H1 (cell line): ENCODE measurements at regions not wholly inside any gene's neighbourhood (a gene's known extent, or its start where the extent isn't known, plus 50 kb on each side); places are given as distances from the start of the nearest gene placed in this dataset.

Experiments
- CTCF ChIA-PET: fragments of 300-600 bp; sonication (Branson Sonifier 250); formaldehyde crosslinking; loops from one replicate; lab custom pipeline; 2021; ENCODE audit not compliant: partially characterized antibody; lab: Charles Lee
- POLR2A ChIA-PET: fragments of 300-600 bp; sonication (Branson Sonifier 250); formaldehyde crosslinking; loops from one replicate; lab custom pipeline; 2021; ENCODE audit warnings: inconsistent platforms; ENCODE audit not compliant: partially characterized antibody; lab: Charles Lee
- DNase-seq, 2 experiments: peaks; one replicate each; pipeline versions ENCODE4 v3.0.0 to v3.0.0-alpha.2; 2010 to 2022; ENCODE audit warnings: low spot score in 2 of 2, low read depth in 1 of 2, mixed read lengths in 1 of 2
- FAIRE-seq: peaks from 2 replicates; lab custom pipeline; 2011; peaks lifted over from hg19 to GRCh38; lab: Jason Lieb, UNC
- H2AFZ ChIP-seq: 2 replicates; pipeline ENCODE4 v1.8.1; 2012; ENCODE audit warnings: low read length, inconsistent platforms
- H2AK5ac ChIP-seq: 2 replicates; pipeline ENCODE4 v1.6.1; 2013; ENCODE audit warnings: low read depth, low read length
- H2BK120ac ChIP-seq: replicated peaks from 2 replicates; pipeline ENCODE3; 2013; ENCODE audit warnings: low read depth, low read length, inconsistent platforms
- H2BK12ac ChIP-seq: 2 replicates; pipeline ENCODE4 v1.6.1; 2013; ENCODE audit warnings: low read depth, low read length
- H2BK15ac ChIP-seq: 2 replicates; pipeline ENCODE4 v1.6.1; 2013; ENCODE audit warnings: low read length
- H2BK20ac ChIP-seq: 2 replicates; pipeline ENCODE4 v1.6.1; 2013; ENCODE audit warnings: low read length
- H2BK5ac ChIP-seq: 2 replicates; pipeline ENCODE4 v1.6.1; 2013; ENCODE audit warnings: low read depth, low read length
- H3K14ac ChIP-seq: 2 replicates; pipeline ENCODE4 v1.6.1; 2013; ENCODE audit warnings: inconsistent platforms; ENCODE audit not compliant: insufficient read length
- H3K18ac ChIP-seq: 2 replicates; pipeline ENCODE4 v1.6.1; 2013; ENCODE audit warnings: low read length; ENCODE audit errors: extremely low read depth
- H3K23ac ChIP-seq: 2 replicates; pipeline ENCODE4 v1.6.1; 2013; ENCODE audit warnings: inconsistent platforms; ENCODE audit not compliant: insufficient read length
- H3K23me2 ChIP-seq: 2 replicates; pipeline ENCODE4 v1.6.1; 2013; ENCODE audit warnings: low read depth, low read length
- H3K27ac ChIP-seq: 2 replicates; pipeline ENCODE4 v1.6.1; 2011; ENCODE audit warnings: low read depth, low read length, inconsistent platforms
- H3K27me3 ChIP-seq, 4 experiments: replicated peaks in 1 of 4; 1 replicate in 1 of 4; 2 replicates in 3 of 4; pipeline versions ENCODE4 v1.6.1 to v1.8.1; 2011 to 2013; ENCODE audit warnings: low read length in 3 of 4, mild to moderate bottlenecking in 3 of 4, inconsistent platforms in 2 of 4, mixed read lengths in 2 of 4, moderate library complexity in 1 of 4; ENCODE audit not compliant: control insufficient read depth in 3 of 4, insufficient read depth in 3 of 4; ENCODE audit errors: extremely low read depth in 1 of 4
- H3K36me3 ChIP-seq, 4 experiments: 2 replicates each; pipeline versions ENCODE4 v1.6.1 to v1.8.1; 2011 to 2013; ENCODE audit warnings: mild to moderate bottlenecking in 4 of 4, low read length in 3 of 4, moderate library complexity in 2 of 4, control low read depth in 1 of 4, inconsistent platforms in 1 of 4; ENCODE audit not compliant: insufficient read depth in 4 of 4, control insufficient read depth in 2 of 4
- H3K4ac ChIP-seq: replicated peaks from 2 replicates; pipeline ENCODE3; 2013; ENCODE audit warnings: low read length, low read depth, mixed read lengths, inconsistent platforms; ENCODE audit not compliant: insufficient read length
- H3K4me1 ChIP-seq, 4 experiments: replicated peaks in 1 of 4; 1 replicate in 1 of 4; 2 replicates in 3 of 4; pipeline versions ENCODE4 v1.6.1 to v1.8.1; 2011 to 2013; ENCODE audit warnings: low read length in 3 of 4, inconsistent platforms in 2 of 4, mixed read lengths in 1 of 4; ENCODE audit not compliant: insufficient read depth in 4 of 4, control insufficient read depth in 3 of 4
- H3K4me2 ChIP-seq, 2 experiments: 2 replicates each; pipeline versions ENCODE4 v1.6.1 to v1.8.1; 2011 to 2013; ENCODE audit warnings: low read depth in 2 of 2, low read length in 2 of 2, control low read depth in 1 of 2, inconsistent platforms in 1 of 2, mild to moderate bottlenecking in 1 of 2; ENCODE audit not compliant: insufficient read depth in 1 of 2
- H3K4me3 ChIP-seq, 4 experiments: fragments of 200-600, 300-600 bp in 1 of 4; sonication (generic), shearing (Covaris generic), sonication (Bioruptor Twin) in 1 of 4; 2 replicates each; pipeline versions ENCODE4 v1.5.1 to v1.8.1; 2011 to 2016; ENCODE audit warnings: low read length in 4 of 4, low read depth in 3 of 4, control low read depth in 2 of 4, inconsistent platforms in 2 of 4, mild to moderate bottlenecking in 2 of 4, mixed read lengths in 1 of 4, moderate library complexity in 1 of 4; ENCODE audit not compliant: insufficient read depth in 2 of 4; ENCODE audit errors: extremely low read depth in 1 of 4
- H3K56ac ChIP-seq: replicated peaks from 2 replicates; pipeline ENCODE3; 2013; ENCODE audit warnings: low read depth, mild to moderate bottlenecking, mixed read lengths, low read length, inconsistent platforms; ENCODE audit not compliant: insufficient read length
- H3K79me1 ChIP-seq: 2 replicates; pipeline ENCODE4 v1.6.1; 2013; ENCODE audit warnings: low read depth, low read length, control low read depth
- H3K79me2 ChIP-seq, 2 experiments: 2 replicates each; pipeline versions ENCODE4 v1.6.1 to v1.8.1; 2012 to 2013; ENCODE audit warnings: low read length in 2 of 2, mild to moderate bottlenecking in 2 of 2, inconsistent platforms in 1 of 2; ENCODE audit not compliant: insufficient read depth in 2 of 2, control insufficient read depth in 1 of 2
- H3K9ac ChIP-seq, 4 experiments: replicated peaks in 1 of 4; 1 replicate in 1 of 4; 2 replicates in 3 of 4; pipeline versions ENCODE4 v1.6.1 to v1.8.1; 2011 to 2013; ENCODE audit warnings: low read depth in 3 of 4, low read length in 3 of 4, control low read depth in 2 of 4, mild to moderate bottlenecking in 2 of 4, moderate library complexity in 2 of 4, inconsistent platforms in 1 of 4; ENCODE audit errors: extremely low read depth in 1 of 4
- H3K9me3 ChIP-seq, 2 experiments: 2 replicates each; pipeline versions ENCODE4 v1.6.1 to v1.8.1; 2012 to 2013; ENCODE audit warnings: mild to moderate bottlenecking in 2 of 2, moderate library complexity in 2 of 2, control low read depth in 1 of 2, inconsistent platforms in 1 of 2, low read depth in 1 of 2, low read length in 1 of 2, mixed read lengths in 1 of 2; ENCODE audit not compliant: insufficient read depth in 2 of 2
- H4K20me1 ChIP-seq, 2 experiments: replicated peaks in 1 of 2; 2 replicates each; pipeline versions ENCODE3 to v1.8.1; 2011 to 2013; ENCODE audit warnings: inconsistent platforms in 2 of 2, low read length in 2 of 2, mild to moderate bottlenecking in 1 of 2; ENCODE audit not compliant: insufficient read depth in 2 of 2, control insufficient read depth in 1 of 2
- H4K5ac ChIP-seq: 2 replicates; pipeline ENCODE4 v1.6.1; 2013; ENCODE audit warnings: low read length, low read depth, mixed read lengths, inconsistent platforms; ENCODE audit not compliant: insufficient read length
- H4K8ac ChIP-seq: 2 replicates; pipeline ENCODE4 v1.8.0; 2013; ENCODE audit warnings: mild to moderate bottlenecking, moderate library complexity, low read length, inconsistent platforms; ENCODE audit not compliant: insufficient read depth; ENCODE audit errors: extremely low read depth
- H4K91ac ChIP-seq: replicated peaks from 2 replicates; pipeline ENCODE3; 2013; ENCODE audit warnings: low read length, mixed read lengths, inconsistent platforms; ENCODE audit not compliant: insufficient read length
- BACH1 ChIP-seq: IDR thresholded peaks from 2 replicates; pipeline ENCODE4 v1.6.1; 2012; ENCODE audit warnings: low read length, improper control_type of control experiment
- BRCA1 ChIP-seq: IDR thresholded peaks from 2 replicates; pipeline ENCODE4 v1.6.1; 2012; ENCODE audit warnings: low read depth, low read length, improper control_type of control experiment
- CBX5 ChIP-seq: fragments of 300-800, 300-1000 bp; sonication (generic); IDR thresholded peaks from 2 replicates; pipeline ENCODE4 v1.7.1; 2016; ENCODE audit warnings: antibody characterized with exemption, low read length, low read depth
- CREB1 ChIP-seq: IDR thresholded peaks from 2 replicates; pipeline ENCODE4 v1.6.1; 2012; ENCODE audit warnings: inconsistent platforms
- E2F6 ChIP-seq: IDR thresholded peaks from 2 replicates; pipeline ENCODE4 v1.6.1; 2012; ENCODE audit warnings: inconsistent platforms
- JUN ChIP-seq: IDR thresholded peaks from 2 replicates; pipeline ENCODE4 v1.6.1; 2011; ENCODE audit warnings: low read depth, mild to moderate bottlenecking, improper control_type of control experiment, low read length
- JUND ChIP-seq: IDR thresholded peaks from 2 replicates; pipeline ENCODE4 v1.6.1; 2011; ENCODE audit warnings: mild to moderate bottlenecking, improper control_type of control experiment, low read length
- KDM5A ChIP-seq: fragments of 200-600 bp; IDR thresholded peaks from 2 replicates; pipeline ENCODE4 v1.7.1; 2012; ENCODE audit warnings: mild to moderate bottlenecking, low read length, inconsistent platforms, mixed read lengths
- POLR2AphosphoS5 ChIP-seq: IDR thresholded peaks from 2 replicates; pipeline ENCODE4 v1.6.1; 2011; ENCODE audit warnings: low read depth, low read length
- RAD21 ChIP-seq, 2 experiments: IDR thresholded peaks in 1 of 2; conservative IDR thresholded peaks in 1 of 2; 2 replicates each; pipeline ENCODE4 v1.6.1; 2011; ENCODE audit warnings: low read depth in 2 of 2, low read length in 2 of 2, improper control_type of control experiment in 1 of 2, inconsistent platforms in 1 of 2, mild to moderate bottlenecking in 1 of 2, moderate library complexity in 1 of 2
- RBBP5 ChIP-seq: IDR thresholded peaks from 2 replicates; pipeline ENCODE4 v1.7.1; 2012; ENCODE audit warnings: low read depth, mild to moderate bottlenecking, inconsistent platforms, low read length, moderate library complexity, borderline replicate concordance
- SIN3A ChIP-seq, 2 experiments: IDR thresholded peaks in 1 of 2; conservative IDR thresholded peaks in 1 of 2; 2 replicates each; pipeline ENCODE4 v1.6.1; 2011 to 2012; ENCODE audit warnings: low read length in 2 of 2, improper control_type of control experiment in 1 of 2, low read depth in 1 of 2, mild to moderate bottlenecking in 1 of 2
- SIRT6 ChIP-seq: IDR thresholded peaks from one replicate; pipeline ENCODE4 v1.7.1; 2012; ENCODE audit warnings: low read length, inconsistent platforms
- TBP ChIP-seq: IDR thresholded peaks from 2 replicates; pipeline ENCODE4 v1.6.1; 2011; ENCODE audit warnings: low read depth, low read length, improper control_type of control experiment
- WGBS, 2 experiments: shearing (Covaris generic) in 1 of 2; methylation state at CpG; one replicate each; pipeline versions ENCODE4 v1.1.6 to v1.1.7; 2013 to 2015; ENCODE audit warnings: low lambda C conversion rate in 2 of 2, mixed read lengths in 2 of 2, inconsistent platforms in 1 of 2, low coverage in 1 of 2, missing lambda C conversion rate in 1 of 2; ENCODE audit not compliant: insufficient replicate concordance in 2 of 2, insufficient coverage in 1 of 2, insufficient read length in 1 of 2; ENCODE audit errors: extremely low coverage in 1 of 2, missing lambda C conversion rate in 1 of 2; 5-methylcytosine and 5-hydroxymethylcytosine counted together

- ChIA-PET CTCF (no interaction called here), POLR2A (no interaction called here)
- Histone ChIP-seq H3K23ac (no peak overlapping the region), H3K23me2 (no peaks in the 10 kb centered on the region), H3K4ac (no peak overlapping the region), H3K79me2 (no peaks in the 10 kb centered on the region), H3K14ac (no peak overlapping the region), H3K36me3 (no peaks in the 10 kb centered on the region), H3K79me1 (no peaks in the 10 kb centered on the region), H2AK5ac (no peak overlapping the region), H2BK15ac (no peak overlapping the region), H3K9ac (no peak overlapping the region), H4K91ac (no peak overlapping the region), H3K4me1 (no peaks in the 10 kb centered on the region), H3K56ac (no peak overlapping the region), H4K20me1 (no peaks in the 10 kb centered on the region), H3K27ac (no peak overlapping the region), H2AFZ (no peak overlapping the region), H3K4me2 (no peak overlapping the region), H2BK120ac (no peak overlapping the region), H3K18ac (no peak overlapping the region), H3K4me3 (no peak overlapping the region), H3K9me3 (no peaks in the 10 kb centered on the region), H2BK20ac (no peak overlapping the region), H4K8ac (no peak overlapping the region), H4K5ac (no peak overlapping the region), H3K27me3 (no peaks in the 10 kb centered on the region), H2BK5ac (no peak overlapping the region), H2BK12ac (no peak overlapping the region)
- FAIRE-seq, result no peak
- WGBS, 2 experiments, result 83% methylated on average over 2 of the region's 2 CpGs; no CpG with 5 or more reads in 1 of the 2 experiments
- no peak for DNase-seq
- TF ChIP-seq BRCA1 (no peak), TBP (no peak), POLR2AphosphoS5 (no peak), CBX5 (no peak), RAD21 (IDR thresholded peaks at IDR 0.05 in 1 of 2, conservative IDR thresholded peaks at IDR 0.05 in 1 of 2; ENCODE audit: low read depth in 2 of 2, low read length in 2 of 2) (no peak), JUN (no peak), CREB1 (no peak), BACH1 (no peak), JUND (no peak), KDM5A (no peak), SIN3A (conservative IDR thresholded peaks at IDR 0.05 in 1 of 2, IDR thresholded peaks at IDR 0.05 in 1 of 2; ENCODE audit: low read depth in 1 of 2, low read length in 2 of 2) (no peak), RBBP5 (no peak), SIRT6 (no peak), E2F6 (no peak)
Observed at GRCh38 chr13:86377451-86377850, 578.2 kb upstream of the SLITRK6 start.
